BLaER1 (cell line): ENCODE measurements at regions not wholly inside any gene's neighbourhood (a gene's known extent, or its start where the extent isn't known, plus 50 kb on each side); places are given as distances from the start of the nearest gene placed in this dataset.

Experiments used
- H3K27ac ChIP-seq: shearing (Covaris generic); formaldehyde crosslinking; 2 replicates; pipeline ENCODE4 v1.8.1; 2022
- H3K27me3 ChIP-seq: shearing (Covaris generic); formaldehyde crosslinking; 2 replicates; pipeline ENCODE4 v1.8.1; 2022
- H3K36me3 ChIP-seq: shearing (Covaris generic); formaldehyde crosslinking; 2 replicates; pipeline ENCODE4 v1.8.1; 2022
- H3K4me1 ChIP-seq: shearing (Covaris generic); formaldehyde crosslinking; 2 replicates; pipeline ENCODE4 v1.8.1; 2022
- H3K4me2 ChIP-seq: shearing (Covaris generic); formaldehyde crosslinking; 2 replicates; pipeline ENCODE4 v1.8.1; 2022
- H3K4me3 ChIP-seq: shearing (Covaris generic); formaldehyde crosslinking; 2 replicates; pipeline ENCODE4 v1.8.1; 2022
- H3K9ac ChIP-seq: shearing (Covaris generic); formaldehyde crosslinking; 2 replicates; pipeline ENCODE4 v1.8.1; 2022
- H3K9me3 ChIP-seq: shearing (Covaris generic); formaldehyde crosslinking; 2 replicates; pipeline ENCODE4 v1.8.1; 2022
- H4K20me1 ChIP-seq: shearing (Covaris generic); formaldehyde crosslinking; 2 replicates; pipeline ENCODE4 v1.8.1; 2022
- Cebpa-rat ChIP-seq: shearing (Covaris generic); IDR thresholded peaks from 2 replicates; pipeline ENCODE4 v1.8.1; 2022

GRCh38 chr4:179803857-179804256, 2361.6 kb upstream of the AGA start:
- no peaks in the 10 kb centered on the region for H4K20me1 ChIP-seq
- no peak overlapping the region for H3K27ac ChIP-seq
- no peak overlapping the region for H3K9ac ChIP-seq
- H3K9me3 ChIP-seq = no peaks in the 10 kb centered on the region
- no peak overlapping the region for H3K4me2 ChIP-seq
- no peaks in the 10 kb centered on the region for H3K36me3 ChIP-seq
- TF ChIP-seq Cebpa-rat = no peak
- H3K4me3 ChIP-seq = no peak overlapping the region
- no peaks in the 10 kb centered on the region for H3K4me1 ChIP-seq
- H3K27me3 ChIP-seq = no peaks in the 10 kb centered on the region

- Histone ChIP-seq H3K4me1 (no peaks in the 10 kb centered on the region), H4K20me1 (no peaks in the 10 kb centered on the region), H3K9ac (no peak overlapping the region), H3K4me3 (no peak overlapping the region), H3K27ac (no peak overlapping the region), H3K4me2 (no peak overlapping the region), H3K36me3 (no peaks in the 10 kb centered on the region), H3K27me3 (no peaks in the 10 kb centered on the region), H3K9me3 (no peaks in the 10 kb centered on the region)
- no peak for TF ChIP-seq Cebpa-rat
Measured at GRCh38 chr4:179804440-179804839, 2362.2 kb upstream of the AGA start.

GRCh38 chr4:179817317-179817716, 2375.1 kb upstream of the AGA start:
- Histone ChIP-seq H4K20me1 (no peaks in the 10 kb centered on the region), H3K9me3 (no peaks in the 10 kb centered on the region), H3K9ac (no peak overlapping the region), H3K4me1 (no peaks in the 10 kb centered on the region), H3K4me3 (no peak overlapping the region), H3K4me2 (no peak overlapping the region), H3K27ac (no peak overlapping the region), H3K36me3 (no peaks in the 10 kb centered on the region), H3K27me3 (no peaks in the 10 kb centered on the region)
- no peak for TF ChIP-seq Cebpa-rat

DNA sequence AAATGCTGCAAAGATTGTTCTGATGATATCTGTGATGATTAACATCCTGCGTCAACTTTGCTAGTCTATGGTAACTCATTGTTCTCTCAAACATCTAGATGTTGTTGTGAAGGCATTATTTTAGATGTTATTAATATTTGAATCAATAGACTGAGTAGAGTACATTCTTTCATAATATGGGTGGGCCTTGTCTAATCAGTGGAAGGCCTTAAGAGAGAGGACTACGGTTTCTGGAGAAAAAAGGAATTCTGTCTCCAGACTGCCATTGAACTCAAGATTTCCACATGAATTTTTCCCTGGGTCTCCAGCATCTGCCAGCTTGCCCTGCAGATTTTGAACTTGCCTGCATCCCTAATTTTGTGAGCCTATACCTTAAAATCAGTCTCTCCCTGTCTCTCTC, 2381.1 kb upstream of the AGA start:
- Histone ChIP-seq H3K27me3 (no peaks in the 10 kb centered on the region), H3K9me3 (no peaks in the 10 kb centered on the region), H4K20me1 (no peaks in the 10 kb centered on the region), H3K4me3 (no peak overlapping the region), H3K4me1 (no peaks in the 10 kb centered on the region), H3K9ac (no peak overlapping the region), H3K27ac (no peak overlapping the region), H3K36me3 (no peaks in the 10 kb centered on the region), H3K4me2 (no peak overlapping the region)
- no peak for TF ChIP-seq Cebpa-rat

DNA sequence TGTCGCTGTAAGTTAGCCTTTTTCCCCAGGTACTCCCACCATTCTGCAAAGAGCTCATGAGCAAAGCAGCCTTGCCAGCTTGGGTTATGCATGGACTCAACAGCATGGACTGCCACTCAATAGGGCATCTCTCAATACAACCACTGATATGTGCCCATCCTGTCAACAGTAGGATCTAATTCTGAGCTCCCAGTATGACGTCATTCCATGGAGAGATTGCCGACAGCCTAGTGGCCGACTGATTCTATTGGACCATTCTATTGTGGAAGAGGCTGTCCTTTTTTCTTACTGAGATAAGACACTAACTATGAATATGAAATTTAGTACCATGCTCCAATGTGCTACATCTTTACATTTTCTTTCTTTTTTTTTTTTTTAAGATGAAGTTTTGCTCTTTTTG, 2389.0 kb upstream of the AGA start:
- H3K27ac ChIP-seq = no peak overlapping the region
- no peak overlapping the region for H3K9ac ChIP-seq

DNA sequence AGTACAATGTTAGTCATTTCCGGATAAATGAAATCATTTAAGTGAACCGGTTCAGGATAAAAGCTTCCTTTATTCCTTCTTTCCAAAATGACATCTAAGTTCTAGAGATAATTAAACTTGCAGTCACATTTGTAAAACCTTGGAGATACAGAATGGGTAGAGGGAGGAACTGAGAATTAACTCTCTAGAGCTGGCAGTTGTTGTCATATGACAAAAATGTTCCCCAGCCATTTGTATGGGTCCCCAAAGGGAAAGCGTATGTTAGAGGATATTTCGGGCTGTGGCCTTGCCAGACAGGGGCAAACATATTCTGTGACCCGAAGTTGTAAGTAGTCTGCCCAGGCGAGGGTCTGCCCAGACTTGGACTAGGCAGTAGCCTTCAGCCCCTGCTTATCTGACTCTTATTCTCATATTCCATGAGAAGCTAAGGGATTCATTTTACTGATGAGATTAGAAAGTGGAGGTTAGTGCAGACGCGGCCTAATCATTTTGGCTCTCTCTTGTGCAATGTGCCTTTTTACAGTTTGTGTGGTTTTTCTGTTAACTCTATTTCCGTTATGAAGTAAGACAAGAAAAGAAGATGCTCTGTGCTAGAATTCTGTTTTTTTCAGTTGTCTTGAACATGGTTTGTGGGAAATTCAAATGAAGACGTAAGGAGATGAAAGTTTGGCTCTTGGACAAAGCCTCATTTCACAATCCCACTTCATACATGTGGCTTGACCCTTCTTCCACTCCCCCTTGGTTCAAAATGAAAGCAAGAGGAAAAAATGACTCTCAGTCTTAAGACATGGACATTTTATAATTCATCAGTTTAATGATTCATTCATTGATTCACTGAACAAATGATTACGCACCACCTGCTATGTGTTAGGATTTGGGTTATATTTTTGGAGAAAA, 2394.2 kb upstream of the AGA start:
- no peaks in the 10 kb centered on the region for H3K36me3 ChIP-seq
- no peaks in the 10 kb centered on the region for H4K20me1 ChIP-seq
- H3K4me3 ChIP-seq = no peak overlapping the region
- no peak overlapping the region for H3K4me2 ChIP-seq
- no peaks in the 10 kb centered on the region for H3K4me1 ChIP-seq
- H3K9ac ChIP-seq = no peak overlapping the region
- no peaks in the 10 kb centered on the region for H3K27me3 ChIP-seq
- TF ChIP-seq Cebpa-rat = no peak
- no peaks in the 10 kb centered on the region for H3K9me3 ChIP-seq
- H3K27ac ChIP-seq = no peak overlapping the region

More for the DNA sequence above, 2389.0 kb upstream of the AGA start:
- H3K36me3 ChIP-seq = no peaks in the 10 kb centered on the region
- H3K9me3 ChIP-seq = no peaks in the 10 kb centered on the region
- H3K4me2 ChIP-seq = no peak overlapping the region
- no peak for TF ChIP-seq Cebpa-rat
- no peak overlapping the region for H3K4me3 ChIP-seq
- no peaks in the 10 kb centered on the region for H3K27me3 ChIP-seq
- no peaks in the 10 kb centered on the region for H3K4me1 ChIP-seq
- no peaks in the 10 kb centered on the region for H4K20me1 ChIP-seq

DNA sequence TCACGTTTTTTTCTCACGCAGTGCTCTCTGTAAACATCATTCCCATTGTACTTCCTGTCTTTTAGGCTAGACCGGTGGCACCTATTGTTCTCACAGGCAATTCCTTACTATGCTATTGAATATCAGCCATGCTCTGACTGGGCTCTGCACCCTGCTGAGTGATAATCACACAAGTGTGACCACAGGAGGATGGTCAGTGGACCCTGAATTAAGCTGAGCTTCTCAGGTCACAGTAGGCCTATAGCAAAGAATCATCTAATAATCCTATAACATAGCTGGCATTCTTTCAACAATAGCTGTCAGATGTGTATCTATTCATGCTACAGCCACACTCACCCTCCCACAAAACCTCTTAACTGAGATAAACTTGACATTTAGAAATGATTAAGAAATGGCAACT, 2399.8 kb upstream of the TENM3 start:
- Histone ChIP-seq H3K4me3 (no peak overlapping the region), H3K9ac (no peak overlapping the region), H4K20me1 (no peaks in the 10 kb centered on the region), H3K36me3 (no peaks in the 10 kb centered on the region), H3K27me3 (no peaks in the 10 kb centered on the region), H3K4me1 (no peaks in the 10 kb centered on the region), H3K4me2 (no peak overlapping the region), H3K27ac (no peak overlapping the region), H3K9me3 (no peaks in the 10 kb centered on the region)
- no peak for TF ChIP-seq Cebpa-rat

GRCh38 chr4:179855469-179855868, 2387.7 kb upstream of the TENM3 start:
- no peak for TF ChIP-seq Cebpa-rat
- Histone ChIP-seq H3K27ac (no peak overlapping the region), H3K27me3 (no peaks in the 10 kb centered on the region), H3K9me3 (no peaks in the 10 kb centered on the region), H4K20me1 (no peaks in the 10 kb centered on the region), H3K4me2 (no peak overlapping the region), H3K4me1 (no peaks in the 10 kb centered on the region), H3K4me3 (no peak overlapping the region), H3K36me3 (no peaks in the 10 kb centered on the region), H3K9ac (no peak overlapping the region)

DNA sequence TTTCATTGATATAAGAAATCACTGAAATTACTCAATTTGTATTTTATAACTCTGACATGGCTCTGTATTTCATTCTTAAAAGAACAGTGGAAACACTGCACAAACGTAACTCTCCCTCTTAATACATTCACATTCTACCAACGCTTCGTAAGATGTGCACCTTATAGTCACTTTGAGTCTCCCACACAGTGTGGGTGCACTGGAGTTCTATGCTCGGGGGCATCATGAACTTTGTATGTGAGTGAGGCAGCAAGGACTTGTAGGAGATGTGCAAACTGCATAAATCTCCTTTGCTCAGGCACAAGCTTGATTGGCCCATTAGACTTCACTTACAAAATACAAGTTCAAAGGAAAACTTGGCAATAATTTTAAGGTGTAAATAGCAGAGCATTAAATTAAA, 2385.0 kb upstream of the TENM3 start:
- Histone ChIP-seq H3K4me3 (no peak overlapping the region), H3K4me2 (no peak overlapping the region), H3K27me3 (no peaks in the 10 kb centered on the region), H3K4me1 (no peaks in the 10 kb centered on the region), H4K20me1 (no peaks in the 10 kb centered on the region), H3K9me3 (no peaks in the 10 kb centered on the region), H3K9ac (no peak overlapping the region), H3K36me3 (no peaks in the 10 kb centered on the region), H3K27ac (no peak overlapping the region)
- TF ChIP-seq Cebpa-rat = no peak

DNA sequence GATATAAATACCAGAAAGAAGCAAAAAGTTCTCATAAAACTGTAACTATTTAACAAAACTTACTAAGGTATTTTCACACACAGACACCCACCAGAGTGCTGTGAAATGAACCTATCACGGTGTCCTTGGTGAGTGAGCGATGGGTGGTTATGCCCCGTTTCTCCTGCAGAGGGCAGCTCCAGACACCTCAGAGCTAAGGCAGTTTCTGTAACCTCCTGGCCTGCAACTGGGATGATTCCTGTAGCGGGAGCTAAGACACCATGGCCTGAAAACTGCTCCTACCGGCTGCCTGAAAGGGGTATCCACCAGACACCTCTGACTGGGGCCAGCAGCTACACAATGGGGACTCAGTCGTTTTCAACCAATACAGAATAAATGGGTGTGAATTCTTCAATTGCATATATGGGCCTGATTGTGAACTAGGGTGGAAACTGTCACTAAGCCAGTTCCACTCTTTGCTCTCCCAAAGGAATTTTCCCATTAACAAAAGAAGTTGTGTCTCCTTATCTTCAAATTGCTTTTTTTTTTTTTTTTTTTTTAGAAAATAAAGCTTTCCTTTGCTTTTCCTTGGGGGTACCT, 2375.8 kb upstream of the TENM3 start:
- no peak overlapping the region for H3K27ac ChIP-seq
- no peaks in the 10 kb centered on the region for H3K4me1 ChIP-seq
- no peak for TF ChIP-seq Cebpa-rat
- no peaks in the 10 kb centered on the region for H3K36me3 ChIP-seq
- H3K9ac ChIP-seq = no peak overlapping the region
- H4K20me1 ChIP-seq = no peaks in the 10 kb centered on the region
- H3K4me2 ChIP-seq = no peak overlapping the region
- no peaks in the 10 kb centered on the region for H3K27me3 ChIP-seq
- no peak overlapping the region for H3K4me3 ChIP-seq
- no peaks in the 10 kb centered on the region for H3K9me3 ChIP-seq
